Activated naive CD4-positive, alpha-beta T cell (primary cell): ENCODE measurements at regions not wholly inside any gene's neighbourhood (a gene's known extent, or its start where the extent isn't known, plus 50 kb on each side); places are given as distances from the start of the nearest gene placed in this dataset.
"Not testable (repeated sequence)": the region's sequence is repeated elsewhere in the genome, so short reads cannot be mapped to it uniquely, and the experiment has no call there.

Source experiments
- DNase-seq, 4 experiments: peaks; one replicate each; lab custom pipeline; 2025; lab: John Stamatoyannopoulos, UW

GRCh38 chr10:26355241-26355640 lies 82.9 kb upstream of the APBB1IP start:
- DNase-seq = no peak

- no peak for DNase-seq
These were observed 80.9 kb upstream of the APBB1IP start for GRCh38 chr10:26357203-26357602.

- DNase-seq = no peak
These were observed 80.1 kb upstream of the APBB1IP start for GRCh38 chr10:26358071-26358470.

GRCh38 chr10:26359670-26360069 lies 78.5 kb upstream of the APBB1IP start:
- no peak for DNase-seq

DNA sequence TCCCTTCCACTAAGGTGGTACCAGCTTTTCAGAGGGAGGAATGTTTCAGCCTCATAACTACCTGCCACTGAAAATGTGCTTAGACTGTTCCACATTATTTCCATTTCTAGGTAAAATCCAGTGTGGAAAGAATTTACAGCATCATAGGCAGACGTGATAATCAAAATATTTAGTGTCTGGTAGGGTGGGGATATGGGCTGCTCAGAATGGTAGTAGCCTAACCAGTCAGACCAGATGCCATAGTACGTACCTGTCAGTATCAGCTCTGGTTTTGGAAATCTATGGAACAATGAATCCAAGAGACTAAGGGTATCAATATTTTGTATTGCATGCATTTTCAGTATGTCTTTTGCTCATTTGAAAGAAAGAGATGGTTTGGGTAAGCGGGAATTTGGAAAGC lies 76.8 kb upstream of the APBB1IP start:
- no peak for DNase-seq

GRCh38 chr10:26361971-26362370 lies 76.2 kb upstream of the APBB1IP start:
- DNase-seq = no peak

GRCh38 chr10:26365681-26366358 lies 72.3 kb upstream of the APBB1IP start:
- no peak for DNase-seq

DNA sequence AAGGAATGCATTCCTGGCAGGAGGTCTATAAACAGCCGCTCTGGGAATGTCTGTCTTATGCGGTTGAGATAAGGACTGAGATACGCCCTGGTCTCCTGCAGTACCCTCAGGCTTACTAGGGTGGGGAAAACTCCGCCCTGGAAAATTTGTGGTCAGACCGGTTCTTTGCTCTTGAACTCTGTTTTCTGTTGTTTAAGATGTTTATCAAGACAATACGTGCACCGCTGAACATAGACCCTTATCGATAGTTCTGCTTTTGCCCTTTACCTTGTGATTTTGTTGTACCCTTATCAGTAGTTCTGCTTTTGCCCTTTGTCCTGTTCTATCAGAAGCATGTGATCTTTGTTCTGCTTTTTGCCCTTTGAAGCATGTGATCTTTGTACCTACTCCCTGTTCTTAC lies 71.1 kb upstream of the APBB1IP start:
- not testable (repeated sequence) for DNase-seq

- peak in 1 of 4 experiments; percentile 17 for DNase-seq
These were observed 70.4 kb upstream of the APBB1IP start for GRCh38 chr10:26367771-26368170.

GRCh38 chr10:26368463-26368862 lies 69.7 kb upstream of the APBB1IP start:
- DNase-seq = no peak

- no peak for DNase-seq
These were observed 65.4 kb upstream of the APBB1IP start for GRCh38 chr10:26372513-26373354.

DNA sequence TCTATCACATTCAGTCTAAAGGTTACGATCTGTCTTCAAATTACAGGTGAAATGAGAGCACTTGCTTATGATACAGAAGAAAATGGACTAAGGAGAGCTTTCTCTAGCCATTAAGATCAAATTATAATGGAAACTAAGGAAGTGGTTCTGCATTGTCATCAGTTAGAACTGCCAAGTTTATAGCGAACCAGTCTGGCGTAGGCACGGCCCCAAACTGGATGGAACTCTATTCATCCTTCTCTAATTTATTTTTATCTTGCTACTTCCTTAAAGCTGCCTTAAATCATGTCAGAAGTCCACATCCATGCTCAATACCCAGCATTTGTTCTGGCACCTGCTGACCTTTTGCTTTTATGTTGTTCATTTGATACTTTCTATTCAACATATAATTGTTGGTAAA lies 63.7 kb upstream of the APBB1IP start:
- DNase-seq = no peak

GRCh38 chr10:26377224-26377810 lies 60.8 kb upstream of the APBB1IP start:
- not testable (repeated sequence) for DNase-seq

DNA sequence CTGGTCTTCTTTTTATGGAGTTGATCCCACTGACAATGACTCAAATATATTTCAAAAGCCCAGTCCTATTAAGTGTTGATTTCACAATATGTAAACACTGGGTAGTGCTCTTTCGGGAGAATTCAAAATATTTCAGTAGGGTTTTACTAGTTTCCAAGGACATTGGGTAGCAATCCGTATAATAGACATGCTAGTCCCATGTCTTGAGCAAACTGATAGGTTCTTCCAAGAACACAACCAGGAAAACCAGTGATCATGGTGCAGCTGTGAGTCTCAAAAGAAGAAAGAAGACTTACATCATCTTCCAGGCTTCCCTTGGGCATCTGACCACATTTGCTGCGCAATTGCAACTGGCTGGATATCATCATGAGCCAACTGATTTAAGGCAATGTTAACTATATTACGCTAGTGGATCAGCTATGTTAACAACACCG lies 59.3 kb upstream of the APBB1IP start:
- DNase-seq = no peak

GRCh38 chr10:26380815-26381214 lies 57.3 kb upstream of the APBB1IP start:
- no peak for DNase-seq

- no peak for DNase-seq
These were observed 56.2 kb upstream of the APBB1IP start for GRCh38 chr10:26381986-26382385.

- DNase-seq = no peak
These were observed 53.5 kb upstream of the APBB1IP start for GRCh38 chr10:26384600-26384999.

DNA sequence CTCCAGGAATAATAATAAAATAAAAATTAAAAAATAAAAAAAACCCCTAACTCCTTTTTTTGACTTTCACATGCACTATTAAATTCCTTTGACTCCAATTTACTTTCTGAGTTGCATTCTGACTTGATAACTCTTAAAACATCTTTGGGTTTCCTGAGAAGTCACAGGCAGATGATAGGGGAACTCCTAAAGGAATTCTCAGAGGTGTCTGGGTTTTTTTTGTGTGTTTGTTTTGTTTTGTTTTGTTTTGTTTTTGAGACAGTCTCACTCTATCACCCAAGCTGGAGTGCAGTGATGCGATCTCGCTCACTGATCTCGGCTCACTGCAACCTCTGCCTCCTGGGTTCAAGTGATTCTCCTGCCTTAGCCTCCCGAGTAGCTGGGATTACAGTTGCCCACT lies 52.7 kb upstream of the APBB1IP start:
- DNase-seq = no peak

DNA sequence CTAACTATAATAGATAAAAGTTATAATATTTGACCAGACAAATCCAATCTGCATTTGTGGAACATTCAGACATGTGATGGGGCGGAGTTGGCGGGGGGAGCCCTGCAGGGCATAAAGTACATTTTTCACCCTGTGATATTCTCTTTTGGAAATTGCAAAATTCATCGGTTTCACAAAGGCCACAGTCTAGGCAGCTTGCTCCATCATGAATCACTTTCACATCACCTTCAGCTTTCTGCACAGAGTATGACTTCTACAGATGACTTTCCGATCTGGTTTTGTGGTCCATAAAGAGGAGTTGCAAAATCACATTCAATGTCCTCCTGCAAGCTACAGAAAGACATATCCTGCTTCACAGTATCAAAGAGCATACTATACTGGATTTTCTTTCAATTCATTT lies 51.4 kb upstream of the APBB1IP start:
- no peak for DNase-seq
